22Rv1 (cell line): ENCODE measurements at regions not wholly inside any gene's neighbourhood (a gene's known extent, or its start where the extent isn't known, plus 50 kb on each side); places are given as distances from the start of the nearest gene placed in this dataset.

Experiments used
- CTCF ChIP-seq: fragments of 450-650 bp; IDR thresholded peaks from 2 replicates; pipeline ENCODE4 v1.5.1; 2017; ENCODE audit warnings: mild to moderate bottlenecking
- ZFX ChIP-seq: fragments of 450-650 bp; IDR thresholded peaks from 2 replicates; pipeline ENCODE4 v1.6.1; 2017; ENCODE audit warnings: antibody characterized with exemption, borderline replicate concordance

GRCh38 chr9:107423540-107423939 lies 66.0 kb downstream of the KLF4 start:
- TF ChIP-seq CTCF (no peak), ZFX (no peak)
